GM18873 (cell line): ENCODE measurements at regions not wholly inside any gene's neighbourhood (a gene's known extent, or its start where the extent isn't known, plus 50 kb on each side); places are given as distances from the start of the nearest gene placed in this dataset.
A peak's percentile ranks its signal among the peaks of the same experiment; 100 is the strongest.
"Not testable (repeated sequence)": the region's sequence is repeated elsewhere in the genome, so short reads cannot be mapped to it uniquely, and the experiment has no call there.

Experiments
- ATAC-seq: cut with Tn5 transposase; IDR thresholded peaks from one replicate; pipeline ENCODE4 v1.9.1; 2021; ENCODE audit warnings: mild to moderate bottlenecking, moderate library complexity, moderate number of reproducible peaks; ENCODE audit not compliant: unreplicated experiment, low FRiP score

- ATAC-seq: no peak
Observed at GRCh38 chr5:87788416-87788815, 375.7 kb upstream of the CCNH start.

DNA sequence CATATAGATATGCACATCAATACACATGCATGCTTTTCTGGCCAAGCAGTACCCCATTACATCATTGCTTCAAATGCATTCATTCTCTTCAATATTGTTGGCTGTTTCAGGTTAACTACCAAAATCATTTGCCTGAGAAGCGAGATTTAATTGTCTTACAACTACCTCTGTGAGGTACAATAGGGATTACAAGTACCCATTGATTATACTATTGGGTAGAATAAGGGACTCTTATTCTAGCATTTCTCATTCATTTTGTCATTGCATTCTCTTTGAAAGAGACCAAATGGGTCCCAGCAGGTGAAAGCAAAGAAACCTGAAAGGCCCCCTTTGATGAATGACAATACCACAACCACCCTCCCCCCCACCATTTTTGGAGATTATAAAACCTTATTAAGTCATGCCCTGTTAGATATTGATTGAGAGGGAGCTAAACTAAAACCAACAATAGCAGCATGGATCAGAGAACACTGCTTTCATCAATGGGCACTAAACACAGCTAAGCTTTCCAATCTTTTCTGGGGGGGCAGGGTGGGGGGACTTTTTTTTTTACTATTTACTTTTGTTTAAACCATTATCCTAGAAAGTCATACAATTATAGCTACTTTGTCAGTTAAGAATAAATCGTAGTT is 375.0 kb upstream of the CCNH start:
- no peak for ATAC-seq

- no peak for ATAC-seq
Observed at GRCh38 chr5:87787086-87787485, 374.4 kb upstream of the CCNH start.

- ATAC-seq: no peak
Observed at GRCh38 chr5:87786471-87786870, 373.7 kb upstream of the CCNH start.

GRCh38 chr5:87785554-87786335 is 373.0 kb upstream of the CCNH start:
- no peak for ATAC-seq

GRCh38 chr5:87784879-87785495 is 372.3 kb upstream of the CCNH start:
- no peak for ATAC-seq

- ATAC-seq: no peak
Observed at GRCh38 chr5:87784311-87784710, 371.6 kb upstream of the CCNH start.

DNA sequence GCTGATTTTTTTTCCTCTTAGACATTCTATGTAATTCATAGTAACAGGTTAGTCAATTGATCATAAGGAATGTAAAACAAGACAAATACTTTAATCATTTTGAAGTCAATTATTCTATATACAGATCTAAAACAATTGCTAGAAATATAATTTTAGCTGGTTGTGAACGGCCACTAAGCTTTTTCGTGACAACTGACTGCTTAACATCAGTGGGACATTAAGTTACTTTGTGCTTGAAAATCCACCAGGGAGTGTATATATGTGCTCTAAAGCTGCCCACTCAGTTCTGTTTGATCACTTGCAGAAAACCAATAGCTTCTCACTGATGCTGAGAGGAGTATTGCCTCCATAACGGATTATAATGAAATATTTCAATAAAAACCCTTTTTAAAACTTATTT is 370.2 kb upstream of the CCNH start:
- ATAC-seq: no peak

DNA sequence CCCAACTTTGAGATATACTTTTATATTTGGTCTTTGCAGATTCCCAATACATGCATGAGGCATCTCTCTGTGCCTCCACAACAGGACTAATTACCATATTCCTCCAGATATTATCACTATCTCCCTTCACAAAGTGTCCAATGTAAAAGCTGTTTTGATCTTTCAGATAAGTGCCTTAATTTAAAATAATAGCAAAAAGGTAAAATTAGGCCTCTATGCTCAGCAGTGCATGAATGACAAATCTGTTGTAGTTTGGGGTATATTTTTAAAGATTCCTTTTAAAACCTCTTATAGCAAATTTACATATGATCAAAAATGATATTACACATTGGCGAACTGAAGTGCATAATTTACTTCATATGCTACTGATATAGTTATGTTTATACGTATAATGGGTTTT is 369.2 kb upstream of the CCNH start:
- ATAC-seq: no peak

- ATAC-seq: peak; percentile 97
Observed at GRCh38 chr5:87780831-87781760, 368.4 kb upstream of the CCNH start.

GRCh38 chr5:87778876-87779275 is 366.1 kb upstream of the CCNH start:
- no peak for ATAC-seq

DNA sequence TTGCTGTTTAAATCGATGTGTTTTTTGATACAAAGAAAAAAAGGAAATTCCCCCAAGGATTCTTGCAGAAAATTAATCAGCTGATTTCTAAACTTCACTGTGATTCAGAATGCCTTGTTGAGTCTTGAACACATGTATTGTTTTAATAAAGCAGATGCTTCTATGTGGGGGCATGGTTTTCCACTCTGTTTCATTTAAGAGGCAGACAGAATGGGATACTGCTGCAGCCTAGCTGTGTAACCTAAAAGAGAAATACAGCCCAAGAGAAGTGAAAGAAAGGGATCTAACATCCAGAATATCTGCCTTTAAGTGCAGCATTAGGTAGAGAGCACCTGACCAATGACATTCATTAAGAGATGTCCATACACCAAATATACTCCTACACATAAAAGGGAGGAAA is 365.1 kb upstream of the CCNH start:
- no peak for ATAC-seq

DNA sequence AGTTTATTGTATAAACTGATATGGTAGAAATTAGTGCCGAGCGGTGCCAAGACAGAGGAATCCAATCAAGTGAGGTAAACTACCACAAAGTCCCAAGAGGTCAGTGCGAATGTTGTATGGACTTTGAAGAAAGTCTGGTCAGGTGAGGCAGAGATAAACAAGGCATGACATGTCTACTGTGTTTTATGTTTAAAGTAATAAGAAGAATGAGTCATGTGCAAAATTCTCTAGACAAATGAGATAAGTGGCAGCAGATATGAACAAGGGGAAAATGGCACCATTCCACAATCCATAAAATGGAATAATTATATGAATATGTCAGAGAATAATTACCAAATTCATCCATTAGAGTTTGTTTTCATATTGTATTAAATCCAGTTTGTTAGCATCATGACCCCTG is 364.1 kb upstream of the CCNH start:
- no peak for ATAC-seq

- ATAC-seq: not testable (repeated sequence)
Observed at GRCh38 chr5:87776302-87776701, 363.6 kb upstream of the CCNH start.

DNA sequence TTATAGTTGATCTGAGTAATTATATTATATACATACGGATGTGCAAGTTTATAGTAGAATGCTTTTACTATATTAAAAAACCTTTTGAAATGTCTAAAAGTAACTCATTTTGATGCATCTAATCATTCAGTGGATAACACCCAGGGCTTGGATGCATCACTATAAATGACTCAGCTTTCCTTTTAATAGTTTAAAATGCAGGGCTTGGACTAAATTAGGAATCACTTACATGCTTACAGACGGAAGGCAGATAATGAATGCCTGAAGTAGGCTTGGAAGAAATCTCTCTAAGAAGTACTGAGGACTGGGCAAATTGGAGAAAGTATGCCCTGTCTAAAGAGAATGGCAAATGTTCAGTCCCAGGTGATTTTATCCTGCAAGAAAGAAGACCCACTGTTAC is 362.5 kb upstream of the CCNH start:
- ATAC-seq: no peak

- ATAC-seq: no peak
Observed at GRCh38 chr5:87774804-87775203, 362.1 kb upstream of the CCNH start.

DNA sequence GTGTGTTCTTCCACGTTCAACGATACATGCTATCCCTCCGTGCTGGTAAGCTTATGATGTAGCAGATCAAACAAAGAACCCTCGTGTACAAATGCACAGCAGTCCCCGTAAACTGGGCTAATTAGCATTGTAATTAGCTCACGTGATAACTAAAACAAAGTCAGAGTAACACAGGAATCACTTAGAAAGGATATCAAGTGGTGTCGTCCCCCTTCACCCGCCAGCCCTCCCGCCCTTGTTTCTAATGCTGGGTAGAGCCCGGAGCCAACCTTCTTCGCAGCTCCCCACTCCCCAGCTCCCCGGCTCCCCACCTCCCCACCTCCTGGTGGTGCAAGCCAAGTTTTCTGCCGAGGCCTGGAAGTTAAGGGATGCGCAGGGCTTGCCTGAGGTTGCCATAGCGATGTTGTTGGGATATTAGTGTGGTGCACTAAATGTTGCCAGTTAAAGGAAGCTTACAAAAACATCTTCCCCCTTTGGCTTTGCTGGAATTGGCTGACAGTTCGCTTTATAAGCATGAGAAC is 357.9 kb upstream of the CCNH start:
- ATAC-seq: no peak

- no peak for ATAC-seq
Observed at GRCh38 chr5:87770016-87770570, 357.4 kb upstream of the CCNH start.

- ATAC-seq: no peak
Observed at GRCh38 chr5:87769157-87769556, 356.4 kb upstream of the CCNH start.

DNA sequence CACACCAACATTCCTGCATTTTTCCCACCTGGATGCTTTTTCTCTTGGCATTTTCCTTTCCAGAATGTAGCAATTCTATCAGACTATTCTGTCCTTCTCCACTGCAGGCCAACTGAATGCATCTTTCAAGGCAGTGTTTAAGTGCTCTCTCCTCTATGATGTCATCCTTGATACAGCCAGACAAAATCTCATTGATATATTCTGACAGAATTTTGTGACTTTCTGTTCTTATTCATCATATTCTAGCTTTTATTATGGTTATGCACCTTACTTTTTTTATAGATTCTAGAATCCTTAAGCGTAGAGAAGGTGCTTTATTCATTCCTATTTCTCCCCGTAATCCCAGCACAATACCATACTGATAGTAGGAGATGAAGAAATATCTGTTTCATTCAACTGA is 355.5 kb upstream of the CCNH start:
- no peak for ATAC-seq
